Loucy (cell line): ENCODE measurements at regions not wholly inside any gene's neighbourhood (a gene's known extent, or its start where the extent isn't known, plus 50 kb on each side); places are given as distances from the start of the nearest gene placed in this dataset.

Experiments used
- H2AFZ ChIP-seq: fragments of 200-600 bp; sonication (generic); 2 replicates; pipeline ENCODE4 v1.6.0; 2016; ENCODE audit warnings: antibody characterized with exemption, mild to moderate bottlenecking, low read length, moderate library complexity
- H3F3A ChIP-seq: fragments of 200-600 bp; 2 replicates; pipeline ENCODE4 v1.6.0; 2016; ENCODE audit warnings: antibody characterized with exemption, low read depth, mild to moderate bottlenecking
- H3K27me3 ChIP-seq: fragments of 200-600 bp; sonication (generic); 2 replicates; pipeline ENCODE4 v1.6.1; 2014; ENCODE audit warnings: low read length, mild to moderate bottlenecking; ENCODE audit not compliant: insufficient read depth, poor library complexity, severe bottlenecking
- H3K36me3 ChIP-seq: fragments of 200-600 bp; sonication (generic); 2 replicates; pipeline ENCODE4 v1.6.1; 2016; ENCODE audit warnings: low read length; ENCODE audit not compliant: insufficient read depth
- H3K4me1 ChIP-seq: fragments of 200-600 bp; sonication (generic); 2 replicates; pipeline ENCODE4 v1.5.1; 2014; ENCODE audit warnings: low read length, mild to moderate bottlenecking; ENCODE audit not compliant: insufficient read depth, poor library complexity, severe bottlenecking
- H3K4me2 ChIP-seq: fragments of 200-600 bp; sonication (generic); 2 replicates; pipeline ENCODE4 v1.6.0; 2014; ENCODE audit warnings: antibody characterized with exemption, low read length, low read depth, mild to moderate bottlenecking; ENCODE audit not compliant: poor library complexity, severe bottlenecking
- H3K4me3 ChIP-seq: fragments of 200-600 bp; sonication (generic); 2 replicates; pipeline ENCODE4 v1.5.1; 2014; ENCODE audit warnings: low read length, mild to moderate bottlenecking, mixed read lengths; ENCODE audit not compliant: poor library complexity, severe bottlenecking
- H3K79me2 ChIP-seq: fragments of 200-600 bp; sonication (generic); 2 replicates; pipeline ENCODE4 v1.6.1; 2014; ENCODE audit warnings: low read length; ENCODE audit not compliant: insufficient read depth
- H3K9ac ChIP-seq: fragments of 200-600 bp; sonication (generic); 2 replicates; pipeline ENCODE4 v1.6.0; 2014; ENCODE audit warnings: mild to moderate bottlenecking, low read depth, low read length, moderate library complexity; ENCODE audit not compliant: poor library complexity, severe bottlenecking
- H3K9me2 ChIP-seq: fragments of 200-600 bp; sonication (generic); replicated peaks from 2 replicates; pipeline ENCODE4 v1.6.1; 2016; ENCODE audit warnings: low read depth, low read length, mixed read lengths
- H3K9me3 ChIP-seq: fragments of 200-600 bp; sonication (generic); 2 replicates; pipeline ENCODE4 v1.6.1; 2014; ENCODE audit warnings: mild to moderate bottlenecking, antibody characterized with exemption, low read length, low read depth; ENCODE audit not compliant: insufficient read depth
- H4K20me1 ChIP-seq: fragments of 200-600 bp; sonication (generic); 2 replicates; pipeline ENCODE4 v1.6.0; 2014; ENCODE audit warnings: antibody characterized with exemption, low read length, mild to moderate bottlenecking; ENCODE audit not compliant: insufficient read depth, poor library complexity, severe bottlenecking
- EZH2phosphoT487 ChIP-seq: fragments of 200-600 bp; IDR thresholded peaks from 2 replicates; pipeline ENCODE4 v1.6.1; 2018; ENCODE audit warnings: antibody characterized with exemption, mild to moderate bottlenecking, moderate library complexity, borderline replicate concordance
- TF ChIP-seq, protein P1 (sequence below): fragments of 200-600 bp; sonication (generic); conservative IDR thresholded peaks from 2 replicates; pipeline ENCODE4 v1.5.1; 2014; ENCODE audit warnings: mild to moderate bottlenecking, antibody characterized with exemption, low read length

DNA sequence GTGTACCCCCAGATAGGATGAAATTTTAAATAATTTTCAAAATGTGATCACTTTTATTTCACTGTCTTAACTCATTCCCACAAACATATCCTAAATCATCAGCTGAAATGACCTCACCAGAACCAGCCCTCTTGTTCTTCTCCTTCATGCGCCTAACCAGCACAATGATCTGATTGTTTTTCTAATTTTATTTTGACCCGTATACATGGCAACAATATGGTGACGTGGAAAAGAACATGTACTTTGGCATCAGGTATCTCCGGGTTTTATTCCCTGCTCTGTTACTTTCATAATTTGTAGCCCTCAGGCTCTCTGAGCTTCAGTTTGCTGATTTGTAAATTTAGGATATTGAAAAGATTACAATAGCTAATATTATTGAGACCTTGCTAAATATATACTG, 562.4 kb upstream of the ZFP42 start:
- Histone ChIP-seq H3K9me2 (no peaks in the 10 kb centered on the region), H3F3A (no peaks in the 10 kb centered on the region), H3K9me3 (peaks cover 3% of the 10 kb centered on the region; the same call in 1 of the 2 replicates), H3K27me3 (no peaks in the 10 kb centered on the region), H2AFZ (no peak overlapping the region), H4K20me1 (no peaks in the 10 kb centered on the region), H3K9ac (no peak overlapping the region), H3K36me3 (no peaks in the 10 kb centered on the region), H3K79me2 (no peaks in the 10 kb centered on the region), H3K4me2 (no peak overlapping the region), H3K4me1 (no peaks in the 10 kb centered on the region), H3K4me3 (no peak overlapping the region)
- TF ChIP-seq EZH2phosphoT487: no peak
- TF ChIP-seq, protein P1, sequence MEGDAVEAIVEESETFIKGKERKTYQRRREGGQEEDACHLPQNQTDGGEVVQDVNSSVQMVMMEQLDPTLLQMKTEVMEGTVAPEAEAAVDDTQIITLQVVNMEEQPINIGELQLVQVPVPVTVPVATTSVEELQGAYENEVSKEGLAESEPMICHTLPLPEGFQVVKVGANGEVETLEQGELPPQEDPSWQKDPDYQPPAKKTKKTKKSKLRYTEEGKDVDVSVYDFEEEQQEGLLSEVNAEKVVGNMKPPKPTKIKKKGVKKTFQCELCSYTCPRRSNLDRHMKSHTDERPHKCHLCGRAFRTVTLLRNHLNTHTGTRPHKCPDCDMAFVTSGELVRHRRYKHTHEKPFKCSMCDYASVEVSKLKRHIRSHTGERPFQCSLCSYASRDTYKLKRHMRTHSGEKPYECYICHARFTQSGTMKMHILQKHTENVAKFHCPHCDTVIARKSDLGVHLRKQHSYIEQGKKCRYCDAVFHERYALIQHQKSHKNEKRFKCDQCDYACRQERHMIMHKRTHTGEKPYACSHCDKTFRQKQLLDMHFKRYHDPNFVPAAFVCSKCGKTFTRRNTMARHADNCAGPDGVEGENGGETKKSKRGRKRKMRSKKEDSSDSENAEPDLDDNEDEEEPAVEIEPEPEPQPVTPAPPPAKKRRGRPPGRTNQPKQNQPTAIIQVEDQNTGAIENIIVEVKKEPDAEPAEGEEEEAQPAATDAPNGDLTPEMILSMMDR: no peak

DNA sequence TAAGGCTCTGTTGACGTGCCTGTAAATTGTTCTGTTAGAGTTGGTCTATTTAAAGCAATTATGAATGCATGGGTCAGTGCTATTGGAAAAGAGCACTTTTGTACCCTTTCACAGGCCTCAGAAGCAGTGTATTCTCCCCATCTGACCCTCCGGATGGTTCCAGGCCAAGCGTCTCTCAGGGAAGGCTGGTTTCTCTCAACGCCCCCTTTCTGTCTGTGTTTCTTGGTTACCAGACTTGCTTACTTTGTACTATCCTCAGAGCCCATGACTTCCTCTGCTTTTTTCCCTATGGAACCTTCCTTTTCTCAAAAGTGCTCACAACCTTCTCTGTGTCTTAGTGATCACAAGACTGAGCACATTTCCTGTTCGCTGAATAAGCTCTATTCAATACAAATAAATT, 559.3 kb upstream of the ZFP42 start:
- H3K4me2 ChIP-seq: no peak overlapping the region
- no peaks in the 10 kb centered on the region for H4K20me1 ChIP-seq
- no peaks in the 10 kb centered on the region for H3K36me3 ChIP-seq
- H3K9ac ChIP-seq: no peak overlapping the region
- no peaks in the 10 kb centered on the region for H3K9me2 ChIP-seq
- no peak for TF ChIP-seq EZH2phosphoT487
- TF ChIP-seq, protein P1: no peak
- no peak overlapping the region for H3K4me3 ChIP-seq
- no peaks in the 10 kb centered on the region for H3K79me2 ChIP-seq
- H3K4me1 ChIP-seq: no peaks in the 10 kb centered on the region
- no peaks in the 10 kb centered on the region for H3K27me3 ChIP-seq
- H3F3A ChIP-seq: no peaks in the 10 kb centered on the region
- no peak overlapping the region for H2AFZ ChIP-seq
- peaks cover 3% of the 10 kb centered on the region; the same call in 1 of the 2 replicates for H3K9me3 ChIP-seq

DNA sequence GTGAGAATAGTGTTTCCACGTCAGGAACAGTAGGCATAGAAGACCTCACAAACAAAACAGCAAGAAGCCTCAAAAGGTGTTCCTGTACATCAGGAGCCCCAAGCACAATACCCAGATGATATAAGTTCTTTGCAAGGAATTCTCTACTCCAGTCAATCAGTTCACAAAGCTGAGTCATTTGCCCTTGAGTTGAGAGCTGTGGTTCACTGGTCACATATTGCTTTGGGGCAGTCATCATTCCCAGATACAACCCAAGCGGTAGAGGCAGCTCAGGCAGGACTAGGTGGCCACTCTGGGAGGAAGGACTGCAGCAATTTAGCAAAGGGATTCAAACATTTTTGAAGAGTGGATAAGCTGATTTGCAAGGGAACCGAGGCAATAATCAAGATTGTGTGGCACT, 551.5 kb upstream of the ZFP42 start:
- no peak overlapping the region for H2AFZ ChIP-seq
- H3K9me2 ChIP-seq: no peaks in the 10 kb centered on the region
- no peaks in the 10 kb centered on the region for H3K36me3 ChIP-seq
- H3K9ac ChIP-seq: no peak overlapping the region
- peaks cover 8% of the 10 kb centered on the region; the same call in 1 of the 2 replicates for H3K9me3 ChIP-seq
- no peaks in the 10 kb centered on the region for H3F3A ChIP-seq
- H3K4me1 ChIP-seq: no peaks in the 10 kb centered on the region
- no peak overlapping the region for H3K4me3 ChIP-seq
- no peaks in the 10 kb centered on the region for H4K20me1 ChIP-seq
- H3K79me2 ChIP-seq: no peaks in the 10 kb centered on the region
- H3K4me2 ChIP-seq: no peak overlapping the region
- TF ChIP-seq, protein P1: no peak
- no peak for TF ChIP-seq EZH2phosphoT487
- no peaks in the 10 kb centered on the region for H3K27me3 ChIP-seq
